GM18861 (cell line): ENCODE measurements at regions not wholly inside any gene's neighbourhood (a gene's known extent, or its start where the extent isn't known, plus 50 kb on each side); places are given as distances from the start of the nearest gene placed in this dataset.
"Not testable (repeated sequence)": the region's sequence is repeated elsewhere in the genome, so short reads cannot be mapped to it uniquely, and the experiment has no call there.

Experiments used
- ATAC-seq: cut with Tn5 transposase; IDR thresholded peaks from one replicate; pipeline ENCODE4 v1.9.1; 2021; ENCODE audit not compliant: unreplicated experiment

GRCh38 chr12:74235342-74235741, 302.3 kb upstream of the ATXN7L3B start:
- ATAC-seq: no peak

- ATAC-seq: no peak
Measured at GRCh38 chr12:74241341-74241740, 296.3 kb upstream of the ATXN7L3B start.

- ATAC-seq: no peak
Measured at GRCh38 chr12:74242088-74242487, 295.5 kb upstream of the ATXN7L3B start.

GRCh38 chr12:74245458-74245857, 292.2 kb upstream of the ATXN7L3B start:
- ATAC-seq: no peak

- ATAC-seq: no peak
Measured at GRCh38 chr12:74250891-74251290, 286.7 kb upstream of the ATXN7L3B start.

- not testable (repeated sequence) for ATAC-seq
Measured at GRCh38 chr12:74253826-74254225, 283.8 kb upstream of the ATXN7L3B start.

GRCh38 chr12:74254784-74255183, 282.9 kb upstream of the ATXN7L3B start:
- no peak for ATAC-seq

GRCh38 chr12:74259199-74259598, 278.4 kb upstream of the ATXN7L3B start:
- ATAC-seq: no peak

GRCh38 chr12:74264692-74265091, 272.9 kb upstream of the ATXN7L3B start:
- no peak for ATAC-seq

GRCh38 chr12:74269355-74269754, 268.3 kb upstream of the ATXN7L3B start:
- not testable (repeated sequence) for ATAC-seq

- ATAC-seq: no peak
Measured at GRCh38 chr12:74280156-74280655, 257.4 kb upstream of the ATXN7L3B start.

GRCh38 chr12:74281401-74282180, 256.0 kb upstream of the ATXN7L3B start:
- ATAC-seq: not testable (repeated sequence)

GRCh38 chr12:74283646-74284045, 254.0 kb upstream of the ATXN7L3B start:
- no peak for ATAC-seq

GRCh38 chr12:74285773-74286172, 251.9 kb upstream of the ATXN7L3B start:
- no peak for ATAC-seq

- ATAC-seq: no peak
Measured at GRCh38 chr12:74286254-74286653, 251.4 kb upstream of the ATXN7L3B start.

GRCh38 chr12:74292351-74293194, 245.1 kb upstream of the ATXN7L3B start:
- ATAC-seq: no peak

GRCh38 chr12:74293689-74294131, 243.9 kb upstream of the ATXN7L3B start:
- ATAC-seq: no peak

GRCh38 chr12:74317078-74317601, 220.5 kb upstream of the ATXN7L3B start:
- ATAC-seq: no peak

- ATAC-seq: no peak
Measured at GRCh38 chr12:74317741-74318140, 219.9 kb upstream of the ATXN7L3B start.

- no peak for ATAC-seq
Measured at GRCh38 chr12:74319886-74320285, 217.7 kb upstream of the ATXN7L3B start.

GRCh38 chr12:74321381-74321780, 216.3 kb upstream of the ATXN7L3B start:
- ATAC-seq: no peak

GRCh38 chr12:74322792-74323191, 214.8 kb upstream of the ATXN7L3B start:
- no peak for ATAC-seq
